ENCODE measurements at regions not wholly inside any gene's neighbourhood (a gene's known extent, or its start where the extent isn't known, plus 50 kb on each side); places are given as distances from the start of the nearest gene placed in this dataset.

DNA sequence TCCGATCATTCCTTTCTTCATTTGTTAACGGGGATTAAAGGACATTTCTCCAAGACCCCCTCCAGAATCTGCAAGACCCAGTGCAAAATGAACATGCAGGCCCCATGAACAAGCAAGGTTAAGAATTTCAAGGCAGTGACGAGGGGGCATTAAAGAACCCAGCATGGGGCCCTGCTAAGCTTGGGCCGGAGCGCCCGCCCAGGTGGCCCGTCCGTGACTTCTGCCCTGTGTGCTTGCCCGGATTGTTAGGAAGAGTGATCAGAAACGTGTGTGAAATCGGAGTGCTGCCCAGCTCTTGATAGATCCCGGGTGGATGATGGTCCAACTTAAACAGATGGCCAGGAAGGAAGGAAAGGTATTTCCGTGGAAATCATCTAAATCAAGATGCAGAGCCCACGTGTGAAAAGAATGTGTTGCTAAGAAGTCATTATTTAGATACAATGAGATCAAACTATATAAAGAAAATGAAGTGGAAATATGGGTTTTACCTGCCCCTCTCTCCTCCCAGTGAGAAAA lies 213.6 kb downstream of the KLF6 start:
- no peaks in the 10 kb centered on the region for H3K4me1 ChIP-seq
- ATAC-seq (no peak), DNase-seq (no peak)
- TF ChIP-seq, protein P1, sequence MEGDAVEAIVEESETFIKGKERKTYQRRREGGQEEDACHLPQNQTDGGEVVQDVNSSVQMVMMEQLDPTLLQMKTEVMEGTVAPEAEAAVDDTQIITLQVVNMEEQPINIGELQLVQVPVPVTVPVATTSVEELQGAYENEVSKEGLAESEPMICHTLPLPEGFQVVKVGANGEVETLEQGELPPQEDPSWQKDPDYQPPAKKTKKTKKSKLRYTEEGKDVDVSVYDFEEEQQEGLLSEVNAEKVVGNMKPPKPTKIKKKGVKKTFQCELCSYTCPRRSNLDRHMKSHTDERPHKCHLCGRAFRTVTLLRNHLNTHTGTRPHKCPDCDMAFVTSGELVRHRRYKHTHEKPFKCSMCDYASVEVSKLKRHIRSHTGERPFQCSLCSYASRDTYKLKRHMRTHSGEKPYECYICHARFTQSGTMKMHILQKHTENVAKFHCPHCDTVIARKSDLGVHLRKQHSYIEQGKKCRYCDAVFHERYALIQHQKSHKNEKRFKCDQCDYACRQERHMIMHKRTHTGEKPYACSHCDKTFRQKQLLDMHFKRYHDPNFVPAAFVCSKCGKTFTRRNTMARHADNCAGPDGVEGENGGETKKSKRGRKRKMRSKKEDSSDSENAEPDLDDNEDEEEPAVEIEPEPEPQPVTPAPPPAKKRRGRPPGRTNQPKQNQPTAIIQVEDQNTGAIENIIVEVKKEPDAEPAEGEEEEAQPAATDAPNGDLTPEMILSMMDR (IDR thresholded peaks at IDR 0.05) = no peak
- H3K9me3 ChIP-seq = peaks cover 0 to 3% of the 10 kb centered on the region in 2 donors
- intact Hi-C loops (cut with DNase I) = no loop called here
- H3K27ac ChIP-seq = no peak overlapping the region
- H3K27me3 ChIP-seq = no peaks in the 10 kb centered on the region
- H3K36me3 ChIP-seq = no peaks in the 10 kb centered on the region
- H3K4me3 ChIP-seq = no peak overlapping the region

DNA sequence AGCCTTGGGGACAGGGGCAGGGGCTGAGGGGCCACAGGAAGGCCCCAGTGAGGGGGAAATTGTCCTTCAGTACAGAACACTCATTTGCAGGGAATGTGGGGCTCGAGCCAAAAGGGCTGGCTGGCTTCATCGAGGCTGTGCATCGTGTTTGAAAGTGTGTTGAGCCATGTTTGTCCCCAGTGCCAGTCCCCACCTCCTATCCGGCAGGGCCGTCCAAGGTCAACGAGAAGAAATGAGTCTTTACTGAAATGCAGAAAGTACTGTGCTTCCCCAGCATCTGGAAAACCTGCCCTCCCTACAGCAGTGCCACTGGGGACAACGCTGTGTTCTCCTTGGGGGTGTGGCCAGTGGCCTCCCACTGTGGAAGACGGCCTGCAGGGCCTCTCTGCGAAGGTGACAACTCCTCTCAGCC lies 214.1 kb downstream of the KLF6 start:
- H3K27me3 ChIP-seq = no peaks in the 10 kb centered on the region
- H3K9me3 ChIP-seq = peaks cover 0 to 7% of the 10 kb centered on the region in 2 donors
- H3K4me1 ChIP-seq = no peaks in the 10 kb centered on the region
- H3K27ac ChIP-seq = peak overlapping the region in 1 of 2 donors; percentile 54
- H3K4me3 ChIP-seq = no peak overlapping the region
- H3K36me3 ChIP-seq = no peaks in the 10 kb centered on the region
- ATAC-seq (no peak), DNase-seq (no peak)
- intact Hi-C loops (cut with DNase I) = no loop called here
- TF ChIP-seq, protein P1 (IDR thresholded peaks at IDR 0.05) = no peak

- intact Hi-C loops (cut with DNase I) = no loop called here
- Histone ChIP-seq H3K9me3 (peaks cover 0 to 11% of the 10 kb centered on the region in 2 donors), H3K4me1 (no peaks in the 10 kb centered on the region), H3K27me3 (no peaks in the 10 kb centered on the region), H3K36me3 (no peaks in the 10 kb centered on the region), H3K4me3 (no peak overlapping the region), H3K27ac (peak overlapping the region in 1 of 2 donors; percentile 54)
- DNase-seq (no peak), ATAC-seq (no peak)
- TF ChIP-seq, protein P1 (IDR thresholded peaks at IDR 0.05) = no peak
These were observed 214.8 kb downstream of the KLF6 start for GRCh38 chr10:3570131-3570729.

DNA sequence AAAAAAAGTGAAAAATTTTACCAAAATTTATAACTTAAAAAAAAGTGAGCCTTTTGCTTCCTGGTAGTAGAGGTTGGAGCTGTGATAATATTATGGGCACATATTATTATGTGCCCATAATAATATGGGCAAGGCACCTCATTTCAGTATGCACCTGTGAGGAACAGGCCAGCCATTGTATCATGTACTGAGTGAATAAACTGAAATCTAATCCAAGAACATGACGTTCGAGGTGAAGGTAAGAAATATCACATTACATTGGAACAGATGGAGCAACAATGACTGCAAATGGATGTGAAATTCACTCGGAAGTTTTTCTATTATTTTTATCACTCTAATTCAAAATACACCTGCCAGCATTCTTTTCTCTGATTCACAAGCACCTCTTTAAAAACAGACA lies 216.0 kb downstream of the KLF6 start:
- H3K4me1 ChIP-seq = no peaks in the 10 kb centered on the region
- intact Hi-C loops (cut with DNase I) = no loop called here
- no peak for ATAC-seq
- no peaks in the 10 kb centered on the region for H3K36me3 ChIP-seq
- H3K27me3 ChIP-seq = no peaks in the 10 kb centered on the region
- H3K9me3 ChIP-seq = peaks cover 0 to 11% of the 10 kb centered on the region in 2 donors
- no peak overlapping the region for H3K27ac ChIP-seq
- DNase-seq = no peak
- H3K4me3 ChIP-seq = no peak overlapping the region
- TF ChIP-seq, protein P1 (IDR thresholded peaks at IDR 0.05) = no peak

DNA sequence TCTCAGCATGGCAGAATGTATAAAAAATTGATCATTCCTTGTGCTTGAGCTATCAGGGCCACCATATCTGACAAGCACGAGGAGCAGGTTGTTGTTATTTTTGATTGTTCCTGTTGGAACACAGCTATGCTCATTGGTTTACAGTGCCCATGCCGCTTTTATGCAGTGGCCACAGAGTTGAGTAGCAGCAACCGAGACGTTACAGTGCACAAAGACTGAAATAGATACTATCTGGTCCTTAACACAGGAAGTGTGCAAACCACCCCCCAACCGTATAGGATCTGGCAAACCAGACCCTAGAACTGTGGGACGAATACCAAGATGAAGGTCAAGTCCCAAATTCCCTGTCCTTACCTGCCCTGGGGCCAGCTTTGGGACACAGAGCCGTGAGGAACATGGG lies 216.6 kb downstream of the KLF6 start:
- peaks cover 0 to 11% of the 10 kb centered on the region in 2 donors for H3K9me3 ChIP-seq
- ATAC-seq (no peak), DNase-seq (no peak)
- H3K4me1 ChIP-seq = no peaks in the 10 kb centered on the region
- TF ChIP-seq, protein P1 (IDR thresholded peaks at IDR 0.05) = no peak
- intact Hi-C loops (cut with DNase I) = no loop called here
- H3K4me3 ChIP-seq = no peak overlapping the region
- no peaks in the 10 kb centered on the region for H3K27me3 ChIP-seq
- H3K36me3 ChIP-seq = no peaks in the 10 kb centered on the region
- no peak overlapping the region for H3K27ac ChIP-seq
